ENCODE measurements at regions not wholly inside any gene's neighbourhood (a gene's known extent, or its start where the extent isn't known, plus 50 kb on each side); places are given as distances from the start of the nearest gene placed in this dataset.
A peak's percentile ranks its signal among the peaks of the same experiment; 100 is the strongest.

DNA sequence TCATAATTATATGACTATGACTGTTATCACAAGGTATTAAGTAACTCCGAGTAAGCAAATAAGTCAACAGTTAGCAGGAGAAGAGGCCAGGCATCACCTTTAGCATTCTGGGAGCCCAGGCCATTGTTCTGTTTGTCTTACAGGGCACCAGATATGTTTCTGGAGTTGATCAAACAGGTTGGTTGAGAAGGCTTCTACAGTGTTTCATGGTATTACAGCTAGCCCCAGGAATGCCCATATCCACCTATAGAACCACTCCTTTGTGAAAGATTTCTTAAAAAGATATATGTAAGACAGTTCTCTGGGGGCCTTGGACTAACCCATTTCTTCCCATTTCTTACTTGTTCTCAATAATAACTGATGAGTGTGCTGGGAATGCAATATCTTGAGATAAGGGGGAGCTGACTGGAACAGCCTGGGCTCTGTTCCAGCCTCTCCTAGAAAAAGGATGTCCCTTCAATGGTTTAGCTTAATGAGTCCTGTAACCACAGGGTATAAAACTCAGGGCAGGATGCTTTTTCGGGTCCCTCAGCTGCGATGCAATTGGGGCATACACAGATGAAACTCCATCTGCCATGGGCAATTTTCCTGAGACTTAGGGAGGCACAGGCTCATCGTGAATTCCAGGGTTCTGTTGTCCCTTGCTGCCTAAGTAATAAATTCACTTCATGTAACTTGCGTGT is 286.4 kb downstream of the BAMBI start:
- Histone ChIP-seq H2AFZ (no peak overlapping the region), H3K79me2 (replicated peaks; ENCODE audit: insufficient read depth) (no peaks in the 10 kb centered on the region)

More for the DNA sequence above, 286.4 kb downstream of the BAMBI start:
- H3K27me3 ChIP-seq (ENCODE audit: insufficient read depth): no peaks in the 10 kb centered on the region
- ATAC-seq (no peak), DNase-seq (ENCODE audit: low spot score) (no peak)
- no peaks in the 10 kb centered on the region for H3K36me3 ChIP-seq (ENCODE audit: insufficient read depth)
- H3K27ac Mint-ChIP-seq: no peak overlapping the region
- H3K4me3 ChIP-seq: no peak overlapping the region
- H3K4me2 ChIP-seq: 0 out of 2 replicates have a peak overlapping the region, but pooled peaks have one; percentile 21
- TF ChIP-seq EZH2phosphoT487 (IDR thresholded peaks at IDR 0.05; ENCODE audit: unreplicated experiment) (no peak), CTCF (conservative IDR thresholded peaks at IDR 0.05; ENCODE audit: low read depth in 2 of 2) (no peak), ZNF114 (CRISPR knock-in tag; IDR thresholded peaks at IDR 0.05) (no peak), POLR2AphosphoS5 (IDR thresholded peaks at IDR 0.05; ENCODE audit: low read depth) (no peak), EZH2 (IDR thresholded peaks at IDR 0.05; ENCODE audit: low read depth, unreplicated experiment) (no peak), JUNB (IDR thresholded peaks at IDR 0.05; ENCODE audit: unreplicated experiment) (no peak), NANOG (IDR thresholded peaks at IDR 0.05; ENCODE audit: borderline replicate concordance) (no peak), ZNF331 (CRISPR knock-in tag; IDR thresholded peaks at IDR 0.05; ENCODE audit: low read depth) (no peak), ETS1 (IDR thresholded peaks at IDR 0.05) (no peak), CREB1 (CRISPR knock-in tag; IDR thresholded peaks at IDR 0.05; ENCODE audit: low read depth) (no peak)
- TF ChIP-seq, protein P1, sequence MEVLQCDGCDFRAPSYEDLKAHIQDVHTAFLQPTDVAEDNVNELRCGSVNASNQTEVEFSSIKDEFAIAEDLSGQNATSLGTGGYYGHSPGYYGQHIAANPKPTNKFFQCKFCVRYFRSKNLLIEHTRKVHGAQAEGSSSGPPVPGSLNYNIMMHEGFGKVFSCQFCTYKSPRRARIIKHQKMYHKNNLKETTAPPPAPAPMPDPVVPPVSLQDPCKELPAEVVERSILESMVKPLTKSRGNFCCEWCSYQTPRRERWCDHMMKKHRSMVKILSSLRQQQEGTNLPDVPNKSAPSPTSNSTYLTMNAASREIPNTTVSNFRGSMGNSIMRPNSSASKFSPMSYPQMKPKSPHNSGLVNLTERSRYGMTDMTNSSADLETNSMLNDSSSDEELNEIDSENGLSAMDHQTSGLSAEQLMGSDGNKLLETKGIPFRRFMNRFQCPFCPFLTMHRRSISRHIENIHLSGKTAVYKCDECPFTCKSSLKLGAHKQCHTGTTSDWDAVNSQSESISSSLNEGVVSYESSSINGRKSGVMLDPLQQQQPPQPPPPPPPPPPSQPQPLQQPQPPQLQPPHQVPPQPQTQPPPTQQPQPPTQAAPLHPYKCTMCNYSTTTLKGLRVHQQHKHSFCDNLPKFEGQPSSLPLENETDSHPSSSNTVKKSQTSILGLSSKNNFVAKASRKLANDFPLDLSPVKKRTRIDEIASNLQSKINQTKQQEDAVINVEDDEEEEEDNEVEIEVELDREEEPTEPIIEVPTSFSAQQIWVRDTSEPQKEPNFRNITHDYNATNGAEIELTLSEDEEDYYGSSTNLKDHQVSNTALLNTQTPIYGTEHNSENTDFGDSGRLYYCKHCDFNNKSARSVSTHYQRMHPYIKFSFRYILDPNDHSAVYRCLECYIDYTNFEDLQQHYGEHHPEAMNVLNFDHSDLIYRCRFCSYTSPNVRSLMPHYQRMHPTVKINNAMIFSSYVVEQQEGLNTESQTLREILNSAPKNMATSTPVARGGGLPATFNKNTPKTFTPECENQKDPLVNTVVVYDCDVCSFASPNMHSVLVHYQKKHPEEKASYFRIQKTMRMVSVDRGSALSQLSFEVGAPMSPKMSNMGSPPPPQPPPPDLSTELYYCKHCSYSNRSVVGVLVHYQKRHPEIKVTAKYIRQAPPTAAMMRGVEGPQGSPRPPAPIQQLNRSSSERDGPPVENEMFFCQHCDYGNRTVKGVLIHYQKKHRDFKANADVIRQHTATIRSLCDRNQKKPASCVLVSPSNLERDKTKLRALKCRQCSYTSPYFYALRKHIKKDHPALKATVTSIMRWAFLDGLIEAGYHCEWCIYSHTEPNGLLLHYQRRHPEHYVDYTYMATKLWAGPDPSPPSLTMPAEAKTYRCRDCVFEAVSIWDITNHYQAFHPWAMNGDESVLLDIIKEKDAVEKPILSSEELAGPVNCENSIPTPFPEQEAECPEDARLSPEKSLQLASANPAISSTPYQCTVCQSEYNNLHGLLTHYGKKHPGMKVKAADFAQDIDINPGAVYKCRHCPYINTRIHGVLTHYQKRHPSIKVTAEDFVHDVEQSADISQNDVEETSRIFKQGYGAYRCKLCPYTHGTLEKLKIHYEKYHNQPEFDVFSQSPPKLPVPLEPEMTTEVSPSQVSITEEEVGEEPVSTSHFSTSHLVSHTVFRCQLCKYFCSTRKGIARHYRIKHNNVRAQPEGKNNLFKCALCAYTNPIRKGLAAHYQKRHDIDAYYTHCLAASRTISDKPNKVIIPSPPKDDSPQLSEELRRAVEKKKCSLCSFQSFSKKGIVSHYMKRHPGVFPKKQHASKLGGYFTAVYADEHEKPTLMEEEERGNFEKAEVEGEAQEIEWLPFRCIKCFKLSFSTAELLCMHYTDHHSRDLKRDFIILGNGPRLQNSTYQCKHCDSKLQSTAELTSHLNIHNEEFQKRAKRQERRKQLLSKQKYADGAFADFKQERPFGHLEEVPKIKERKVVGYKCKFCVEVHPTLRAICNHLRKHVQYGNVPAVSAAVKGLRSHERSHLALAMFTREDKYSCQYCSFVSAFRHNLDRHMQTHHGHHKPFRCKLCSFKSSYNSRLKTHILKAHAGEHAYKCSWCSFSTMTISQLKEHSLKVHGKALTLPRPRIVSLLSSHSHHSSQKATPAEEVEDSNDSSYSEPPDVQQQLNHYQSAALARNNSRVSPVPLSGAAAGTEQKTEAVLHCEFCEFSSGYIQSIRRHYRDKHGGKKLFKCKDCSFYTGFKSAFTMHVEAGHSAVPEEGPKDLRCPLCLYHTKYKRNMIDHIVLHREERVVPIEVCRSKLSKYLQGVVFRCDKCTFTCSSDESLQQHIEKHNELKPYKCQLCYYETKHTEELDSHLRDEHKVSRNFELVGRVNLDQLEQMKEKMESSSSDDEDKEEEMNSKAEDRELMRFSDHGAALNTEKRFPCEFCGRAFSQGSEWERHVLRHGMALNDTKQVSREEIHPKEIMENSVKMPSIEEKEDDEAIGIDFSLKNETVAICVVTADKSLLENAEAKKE (CRISPR knock-in tag; IDR thresholded peaks at IDR 0.05): no peak
- TF ChIP-seq, protein P2, sequence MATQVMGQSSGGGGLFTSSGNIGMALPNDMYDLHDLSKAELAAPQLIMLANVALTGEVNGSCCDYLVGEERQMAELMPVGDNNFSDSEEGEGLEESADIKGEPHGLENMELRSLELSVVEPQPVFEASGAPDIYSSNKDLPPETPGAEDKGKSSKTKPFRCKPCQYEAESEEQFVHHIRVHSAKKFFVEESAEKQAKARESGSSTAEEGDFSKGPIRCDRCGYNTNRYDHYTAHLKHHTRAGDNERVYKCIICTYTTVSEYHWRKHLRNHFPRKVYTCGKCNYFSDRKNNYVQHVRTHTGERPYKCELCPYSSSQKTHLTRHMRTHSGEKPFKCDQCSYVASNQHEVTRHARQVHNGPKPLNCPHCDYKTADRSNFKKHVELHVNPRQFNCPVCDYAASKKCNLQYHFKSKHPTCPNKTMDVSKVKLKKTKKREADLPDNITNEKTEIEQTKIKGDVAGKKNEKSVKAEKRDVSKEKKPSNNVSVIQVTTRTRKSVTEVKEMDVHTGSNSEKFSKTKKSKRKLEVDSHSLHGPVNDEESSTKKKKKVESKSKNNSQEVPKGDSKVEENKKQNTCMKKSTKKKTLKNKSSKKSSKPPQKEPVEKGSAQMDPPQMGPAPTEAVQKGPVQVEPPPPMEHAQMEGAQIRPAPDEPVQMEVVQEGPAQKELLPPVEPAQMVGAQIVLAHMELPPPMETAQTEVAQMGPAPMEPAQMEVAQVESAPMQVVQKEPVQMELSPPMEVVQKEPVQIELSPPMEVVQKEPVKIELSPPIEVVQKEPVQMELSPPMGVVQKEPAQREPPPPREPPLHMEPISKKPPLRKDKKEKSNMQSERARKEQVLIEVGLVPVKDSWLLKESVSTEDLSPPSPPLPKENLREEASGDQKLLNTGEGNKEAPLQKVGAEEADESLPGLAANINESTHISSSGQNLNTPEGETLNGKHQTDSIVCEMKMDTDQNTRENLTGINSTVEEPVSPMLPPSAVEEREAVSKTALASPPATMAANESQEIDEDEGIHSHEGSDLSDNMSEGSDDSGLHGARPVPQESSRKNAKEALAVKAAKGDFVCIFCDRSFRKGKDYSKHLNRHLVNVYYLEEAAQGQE (IDR thresholded peaks at IDR 0.05; ENCODE audit: unreplicated experiment): no peak
- H3K4me1 ChIP-seq (ENCODE audit: insufficient read depth): no peaks in the 10 kb centered on the region
- no peak overlapping the region for H3K4me3 Mint-ChIP-seq
- H4K20me1 ChIP-seq (replicated peaks; ENCODE audit: insufficient read depth): no peaks in the 10 kb centered on the region
- H3K4me1 Mint-ChIP-seq: peaks cover 4% of the 10 kb centered on the region; the same call in 2 of the 3 replicates
- H3K9me3 Mint-ChIP-seq: no peaks in the 10 kb centered on the region
- no peaks in the 10 kb centered on the region for H3F3A ChIP-seq (replicated peaks; ENCODE audit: low read depth)
- H3K9me2 ChIP-seq (ENCODE audit: insufficient read depth): no peaks in the 10 kb centered on the region
- H3K36me3 Mint-ChIP-seq (ENCODE audit: low read depth): no peaks in the 10 kb centered on the region
- H3K27ac ChIP-seq (ENCODE audit: low read depth): no peak overlapping the region
- no peaks in the 10 kb centered on the region for H3K27me3 Mint-ChIP-seq (ENCODE audit: insufficient read depth, low read depth, poor library complexity)

All from GM23338 (cell line).